Ovary (tissue), 7 donors: ENCODE measurements at regions not wholly inside any gene's neighbourhood (a gene's known extent, or its start where the extent isn't known, plus 50 kb on each side); places are given as distances from the start of the nearest gene placed in this dataset.

Experiments
- DNase-seq, 5 donors: peaks; one replicate each; pipeline ENCODE4 v3.0.0-alpha.2; 2019 to 2020
- H3K27ac ChIP-seq, 2 donors: fragments of 200-600 bp; one replicate each; pipeline versions ENCODE4 v1.5.1 to v1.8.0; 2019 to 2022
- H3K27me3 ChIP-seq: fragments of 200-600 bp; one replicate; pipeline ENCODE4 v1.8.0; 2022
- H3K36me3 ChIP-seq: fragments of 200-600 bp; sonication (generic); one replicate; pipeline ENCODE4 v1.5.1; 2019
- H3K4me1 ChIP-seq: one replicate; pipeline ENCODE4 v1.8.1; 2013; ENCODE audit warnings: mild to moderate bottlenecking, moderate library complexity; ENCODE audit not compliant: insufficient read depth
- H3K4me3 ChIP-seq: fragments of 200-600 bp; sonication (generic); one replicate; pipeline ENCODE4 v1.5.1; 2017
- H3K9me3 ChIP-seq, 2 donors: fragments of 200-600 bp in 1 of 2; sonication (generic) in 1 of 2; one replicate each; pipeline versions ENCODE4 v1.5.1 to v1.8.1; 2013 to 2019; ENCODE audit warnings: mild to moderate bottlenecking in 1 of 2, moderate library complexity in 1 of 2
- CTCF ChIP-seq, 3 donors: fragments of 450-650 bp in 2 of 3; fragments of 200-600 bp in 1 of 3; IDR thresholded peaks; one replicate each; pipeline versions ENCODE4 v1.5.1 to v1.8.0; 2016 to 2022; ENCODE audit warnings: antibody characterized with exemption in 3 of 3, mild to moderate bottlenecking in 1 of 3
- EP300 ChIP-seq: sonication (generic); formaldehyde crosslinking; IDR thresholded peaks from one replicate; pipeline ENCODE4 v1.6.1; 2017; ENCODE audit warnings: antibody characterized with exemption
- POLR2A ChIP-seq: fragments of 450-650 bp; IDR thresholded peaks from one replicate; pipeline ENCODE4 v1.6.1; 2017; ENCODE audit warnings: antibody characterized with exemption, mild to moderate bottlenecking, moderate library complexity
- WGBS, 3 donors: extraction: QIAGEN DNeasy Blood & Tissue Kit in 1 of 3; methylation state at CpG; one replicate each; pipeline versions ENCODE4 v1.1.5 to v1.1.7; 2013 to 2017; 5-methylcytosine and 5-hydroxymethylcytosine counted together
- intact Hi-C, 4 donors: fragments of 100-400 bp; cut with DNase I; formaldehyde crosslinking; loops; one replicate each; pipeline versions ENCODE4 v1.11.0 to v1.15.1; 2022 to 2023
- donor health status: DM: no; HTN: no; CAD: no; lungs with moderate emphysema.
- donor health status: DM: no; HTN: no; CAD: no.
- donor health status: Bipolar disorder and iron deficiency.
- donor health status: DM: no; HTN: no; CAD: no.
- donor health status: DM: yes; HTN: yes; CAD: no.

GRCh38 chr2:199586646-199587045 lies 128.9 kb upstream of the SATB2 start:
- H3K4me1 ChIP-seq: no peaks in the 10 kb centered on the region
- H3K9me3 ChIP-seq: no peaks in the 10 kb centered on the region
- 83 to 88% (median 87%) methylated on average over 2 of the region's 2 CpGs for WGBS, 3 donors
- TF ChIP-seq EP300: no peak
- no peak for TF ChIP-seq CTCF (IDR thresholded peaks at IDR 0.05)
- TF ChIP-seq POLR2A: no peak
- no peak overlapping the region for H3K27ac ChIP-seq
- no peak for DNase-seq
- no peak overlapping the region for H3K4me3 ChIP-seq
- no peaks in the 10 kb centered on the region for H3K36me3 ChIP-seq
- intact Hi-C loops: no loop called here
- no peaks in the 10 kb centered on the region for H3K27me3 ChIP-seq

- WGBS, 3 donors: 65 to 76% (median 65%) methylated on average over 3 of the region's 3 CpGs
- Histone ChIP-seq H3K27ac (no peak overlapping the region), H3K36me3 (no peaks in the 10 kb centered on the region), H3K4me1 (no peaks in the 10 kb centered on the region), H3K4me3 (no peak overlapping the region), H3K27me3 (no peaks in the 10 kb centered on the region), H3K9me3 (no peaks in the 10 kb centered on the region)
- no peak for DNase-seq
- TF ChIP-seq EP300: no peak
- no peak for TF ChIP-seq CTCF (IDR thresholded peaks at IDR 0.05)
- intact Hi-C loops: no loop called here
Measured at GRCh38 chr2:199583676-199584075, 125.9 kb upstream of the SATB2 start.

DNA sequence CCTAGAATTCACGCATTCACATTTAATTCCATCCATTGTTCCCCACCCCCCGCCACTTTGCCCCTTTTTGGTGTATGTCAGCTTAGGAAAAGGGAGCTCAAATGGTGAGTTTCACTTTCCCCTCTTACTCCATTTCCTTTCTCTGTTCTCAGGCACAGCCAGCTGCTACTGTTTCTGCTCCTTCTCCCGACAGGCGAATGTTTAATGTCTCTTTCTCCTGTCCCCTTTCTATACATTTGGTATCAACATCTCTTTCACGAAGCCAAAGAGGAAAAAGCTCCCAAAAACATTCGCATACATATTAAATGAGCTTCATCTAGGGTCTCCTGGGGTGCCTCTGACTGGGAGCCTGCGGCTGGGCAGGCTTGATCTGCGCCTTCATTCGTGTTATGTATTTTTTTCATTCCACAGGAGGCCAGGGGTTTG lies 124.2 kb upstream of the SATB2 start:
- 23 to 40% (median 39%) methylated on average over 9 of the region's 9 CpGs for WGBS, 3 donors

DNA sequence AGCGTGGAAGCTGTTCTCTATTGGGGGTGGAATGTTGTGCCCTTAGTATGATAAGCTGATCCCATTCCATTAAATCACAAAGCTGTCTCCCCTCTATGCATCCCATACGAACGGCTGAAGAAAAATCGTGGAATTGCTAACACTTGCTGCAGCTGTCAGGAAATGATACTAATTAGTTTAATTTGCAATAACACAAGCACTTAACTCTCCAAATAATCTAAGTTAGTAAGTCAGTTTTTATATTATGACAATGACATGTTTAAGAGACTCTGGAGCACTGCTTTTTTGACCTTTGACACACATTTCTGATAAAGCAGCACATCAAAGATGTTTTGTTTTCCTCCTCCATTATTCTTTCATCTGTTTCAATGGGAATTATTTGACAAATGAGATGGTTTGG lies 123.7 kb upstream of the SATB2 start:
- intact Hi-C loops: no loop called here
- H3K27ac ChIP-seq: no peak overlapping the region

More for the DNA sequence above, 124.2 kb upstream of the SATB2 start:
- no peaks in the 10 kb centered on the region for H3K27me3 ChIP-seq
- peak overlapping the region; percentile 18 for H3K4me3 ChIP-seq
- intact Hi-C loops: no loop called here
- H3K27ac ChIP-seq: no peak overlapping the region
- no peaks in the 10 kb centered on the region for H3K36me3 ChIP-seq
- DNase-seq: no peak
- TF ChIP-seq POLR2A (no peak), EP300 (no peak), CTCF (IDR thresholded peaks at IDR 0.05) (no peak)
- no peaks in the 10 kb centered on the region for H3K9me3 ChIP-seq
- no peaks in the 10 kb centered on the region for H3K4me1 ChIP-seq

More for the DNA sequence above, 123.7 kb upstream of the SATB2 start:
- 5 to 13% (median 8%) methylated on average over 4 of the region's 4 CpGs for WGBS, 3 donors
- no peak for DNase-seq
- Histone ChIP-seq H3K4me3 (peak overlapping the region; percentile 18), H3K4me1 (no peaks in the 10 kb centered on the region), H3K9me3 (no peaks in the 10 kb centered on the region), H3K36me3 (no peaks in the 10 kb centered on the region), H3K27me3 (no peaks in the 10 kb centered on the region)
- TF ChIP-seq POLR2A: no peak
- no peak for TF ChIP-seq CTCF (IDR thresholded peaks at IDR 0.05)
- TF ChIP-seq EP300: no peak
